GM12801 (cell line): ENCODE measurements at regions not wholly inside any gene's neighbourhood (a gene's known extent, or its start where the extent isn't known, plus 50 kb on each side); places are given as distances from the start of the nearest gene placed in this dataset.

Experiments used
- TF ChIP-seq, protein P1 (sequence below): IDR thresholded peaks from one replicate; pipeline ENCODE4 v1.5.1; 2011; ENCODE audit warnings: control low read depth; ENCODE audit not compliant: insufficient read length; ENCODE audit errors: extremely low read depth

GRCh38 chr13:40185414-40185813, 481.0 kb downstream of the FOXO1 start:
- TF ChIP-seq, protein P1, sequence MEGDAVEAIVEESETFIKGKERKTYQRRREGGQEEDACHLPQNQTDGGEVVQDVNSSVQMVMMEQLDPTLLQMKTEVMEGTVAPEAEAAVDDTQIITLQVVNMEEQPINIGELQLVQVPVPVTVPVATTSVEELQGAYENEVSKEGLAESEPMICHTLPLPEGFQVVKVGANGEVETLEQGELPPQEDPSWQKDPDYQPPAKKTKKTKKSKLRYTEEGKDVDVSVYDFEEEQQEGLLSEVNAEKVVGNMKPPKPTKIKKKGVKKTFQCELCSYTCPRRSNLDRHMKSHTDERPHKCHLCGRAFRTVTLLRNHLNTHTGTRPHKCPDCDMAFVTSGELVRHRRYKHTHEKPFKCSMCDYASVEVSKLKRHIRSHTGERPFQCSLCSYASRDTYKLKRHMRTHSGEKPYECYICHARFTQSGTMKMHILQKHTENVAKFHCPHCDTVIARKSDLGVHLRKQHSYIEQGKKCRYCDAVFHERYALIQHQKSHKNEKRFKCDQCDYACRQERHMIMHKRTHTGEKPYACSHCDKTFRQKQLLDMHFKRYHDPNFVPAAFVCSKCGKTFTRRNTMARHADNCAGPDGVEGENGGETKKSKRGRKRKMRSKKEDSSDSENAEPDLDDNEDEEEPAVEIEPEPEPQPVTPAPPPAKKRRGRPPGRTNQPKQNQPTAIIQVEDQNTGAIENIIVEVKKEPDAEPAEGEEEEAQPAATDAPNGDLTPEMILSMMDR, result no peak

DNA sequence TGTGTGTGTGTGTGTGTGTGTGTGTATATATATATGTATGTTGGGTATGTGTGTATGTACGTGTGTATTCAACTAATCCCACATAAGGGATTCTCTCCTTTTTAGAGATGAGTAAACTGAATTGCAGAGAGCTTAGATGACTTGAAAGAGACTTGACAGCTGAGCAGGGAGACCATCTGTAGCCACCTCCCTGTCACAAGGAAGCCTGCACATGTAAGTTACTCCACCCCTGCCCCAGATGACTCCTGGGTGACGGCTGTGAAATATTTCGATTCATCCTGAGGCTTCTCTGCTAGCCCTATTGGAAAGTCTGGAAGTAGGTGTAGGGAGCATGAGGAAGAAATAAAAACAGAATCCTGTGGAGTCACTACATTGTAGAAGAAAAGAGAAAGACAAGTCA, 480.4 kb downstream of the FOXO1 start:
- TF ChIP-seq, protein P1, result no peak

GRCh38 chr13:40186626-40187323, 479.7 kb downstream of the FOXO1 start:
- TF ChIP-seq, protein P1, result no peak

- TF ChIP-seq, protein P1, result no peak
Measured at GRCh38 chr13:40187324-40187795, 479.1 kb downstream of the FOXO1 start.

DNA sequence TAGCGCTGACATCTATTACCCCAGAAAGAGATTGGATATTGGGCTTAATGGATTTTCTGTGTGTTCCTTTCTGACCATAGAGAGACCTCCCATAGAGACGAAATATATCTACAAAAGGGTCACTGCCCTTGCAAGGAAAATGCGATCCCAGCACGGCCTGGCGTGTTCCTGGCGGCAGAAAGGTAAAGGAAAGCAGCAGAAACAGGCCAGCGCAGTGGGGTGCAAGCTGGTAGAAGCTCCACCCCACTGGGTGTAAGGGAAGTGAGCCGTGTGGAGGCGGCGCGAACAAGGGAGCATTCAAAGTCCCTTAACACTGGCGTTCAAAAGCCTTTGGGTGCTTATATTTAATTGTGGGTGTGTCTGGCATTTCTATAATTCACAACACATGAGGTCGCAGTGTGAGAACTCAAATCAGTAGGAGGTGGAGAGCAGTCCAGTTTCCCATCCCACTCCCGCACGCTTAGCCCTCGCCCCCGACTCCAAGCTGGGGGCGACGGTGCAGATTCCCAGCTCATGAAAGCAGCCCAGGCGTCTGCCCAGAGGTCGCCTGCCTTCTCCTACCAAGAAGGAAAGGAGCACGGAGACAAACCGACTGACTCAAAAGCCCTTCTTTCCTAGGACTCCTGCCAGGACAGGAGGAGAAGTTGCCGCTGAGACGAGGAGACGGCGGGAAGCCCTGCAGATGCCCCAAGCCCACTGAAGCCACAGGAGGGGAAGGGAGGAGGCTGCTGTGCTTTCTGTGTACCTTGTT, 478.4 kb downstream of the FOXO1 start:
- TF ChIP-seq, protein P1, result no peak

DNA sequence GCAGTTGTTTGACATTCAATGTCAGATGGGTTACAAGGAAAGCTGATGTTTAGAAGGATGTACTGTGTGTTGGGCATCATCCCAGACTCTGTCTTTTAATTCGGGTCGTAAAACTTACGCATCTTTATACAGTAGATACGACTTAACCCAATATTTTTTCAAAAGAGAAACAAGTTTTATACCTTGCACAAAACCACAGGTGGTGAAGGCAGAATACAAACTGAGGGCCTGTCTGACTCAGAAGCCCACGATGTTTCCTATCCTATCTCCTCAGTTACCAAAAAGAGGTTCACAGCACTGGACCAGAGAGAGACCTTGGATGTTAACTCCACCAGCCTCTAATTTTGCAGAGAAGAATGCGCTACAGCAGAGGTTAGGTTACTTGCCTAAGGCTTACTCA, 477.0 kb downstream of the FOXO1 start:
- TF ChIP-seq, protein P1, result no peak

GRCh38 chr13:40189898-40190630, 476.4 kb downstream of the FOXO1 start:
- TF ChIP-seq, protein P1, result no peak
